ENCODE measurements at regions not wholly inside any gene's neighbourhood (a gene's known extent, or its start where the extent isn't known, plus 50 kb on each side); places are given as distances from the start of the nearest gene placed in this dataset.
"Not testable (repeated sequence)": the region's sequence is repeated elsewhere in the genome, so short reads cannot be mapped to it uniquely, and the experiment has no call there.

- no peak for DNase-seq
Measured at GRCh38 chr2:52340171-52340570, 1308.2 kb upstream of the NRXN1 start.

GRCh38 chr2:52337786-52338185 lies 1305.9 kb upstream of the NRXN1 start:
- not testable (repeated sequence) for DNase-seq

- no peak for DNase-seq
Measured at GRCh38 chr2:52336951-52337350, 1305.0 kb upstream of the NRXN1 start.

- no peak for DNase-seq
Measured at GRCh38 chr2:52335727-52336126, 1303.8 kb upstream of the NRXN1 start.

DNA sequence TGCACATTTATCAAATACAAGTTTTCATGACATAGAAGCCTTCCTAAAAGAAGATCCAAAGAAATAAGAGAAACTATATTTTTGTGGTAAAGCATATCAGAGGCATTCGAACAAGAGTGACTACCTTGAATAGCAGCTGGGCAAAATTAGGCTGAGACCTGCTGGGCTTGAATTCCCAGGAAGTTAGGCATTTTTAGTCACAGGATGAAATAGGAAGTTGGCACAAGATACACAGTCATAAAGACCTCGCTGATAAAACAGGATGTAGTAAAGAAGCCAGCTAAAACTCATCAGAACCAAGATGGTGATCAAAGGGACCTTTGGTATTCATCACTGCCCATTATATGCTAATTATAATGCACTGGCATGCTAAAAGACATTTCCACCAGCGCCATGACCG lies 1302.3 kb upstream of the NRXN1 start:
- no peak for DNase-seq

DNA sequence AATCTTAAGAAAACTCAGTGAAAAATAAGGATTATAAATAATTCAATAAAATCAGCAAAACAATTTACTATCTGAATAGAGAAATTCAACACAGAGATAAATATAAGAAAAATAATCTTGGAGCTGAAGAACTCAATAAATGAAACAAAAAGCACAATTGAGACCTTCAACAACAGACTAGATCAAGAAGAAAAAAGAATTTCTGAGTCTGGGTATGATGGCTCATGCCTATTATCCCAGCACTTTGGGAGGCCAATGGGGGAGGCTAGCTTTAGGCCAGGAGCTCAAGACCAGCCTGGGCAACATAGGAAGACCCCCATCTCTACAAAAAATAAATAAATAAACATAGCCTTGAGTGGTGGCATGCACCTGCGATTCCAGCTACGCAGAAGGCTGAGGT lies 1295.7 kb upstream of the NRXN1 start:
- no peak for DNase-seq

DNA sequence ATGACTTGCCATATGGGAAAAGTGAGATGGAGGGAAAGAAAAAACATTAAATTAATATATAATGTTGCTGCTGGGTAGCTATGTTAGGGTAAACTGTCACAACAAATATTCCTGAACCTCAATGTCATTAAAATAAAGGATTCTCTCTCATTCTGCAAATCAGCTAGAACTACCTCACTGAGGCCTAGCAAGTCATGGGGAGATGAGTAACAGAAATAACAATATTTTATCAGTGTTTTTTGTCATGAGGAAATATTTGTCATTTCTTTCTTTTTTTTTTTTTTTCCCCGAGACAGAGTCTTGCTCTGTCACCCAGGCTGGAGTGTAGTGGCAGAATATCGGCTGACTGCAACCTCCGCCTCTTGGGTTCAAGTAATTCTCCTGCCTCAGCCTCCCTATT lies 1282.3 kb upstream of the NRXN1 start:
- DNase-seq, result no peak

DNA sequence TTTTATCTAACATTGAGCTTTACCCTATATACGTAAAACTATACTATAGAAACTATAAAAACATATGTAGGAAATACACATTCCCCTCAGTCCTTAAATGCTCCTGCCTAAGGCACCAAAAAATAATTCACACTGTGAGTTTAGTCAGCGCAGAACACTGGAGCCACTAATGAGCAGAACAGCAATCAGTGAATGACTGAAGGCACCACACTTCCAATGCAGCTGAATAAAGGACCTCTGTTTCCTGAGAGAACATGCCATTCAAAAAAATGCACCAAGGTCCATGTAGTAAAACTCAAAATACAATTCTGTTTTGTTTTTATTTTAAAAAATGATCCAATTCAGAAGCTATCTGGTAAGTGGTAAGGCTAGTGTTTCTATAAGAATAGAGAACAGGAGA lies 1280.6 kb upstream of the NRXN1 start:
- DNase-seq, result no peak

GRCh38 chr2:52311862-52312261 lies 1279.9 kb upstream of the NRXN1 start:
- DNase-seq, result no peak

GRCh38 chr2:52308156-52308555 lies 1276.2 kb upstream of the NRXN1 start:
- no peak for DNase-seq

DNA sequence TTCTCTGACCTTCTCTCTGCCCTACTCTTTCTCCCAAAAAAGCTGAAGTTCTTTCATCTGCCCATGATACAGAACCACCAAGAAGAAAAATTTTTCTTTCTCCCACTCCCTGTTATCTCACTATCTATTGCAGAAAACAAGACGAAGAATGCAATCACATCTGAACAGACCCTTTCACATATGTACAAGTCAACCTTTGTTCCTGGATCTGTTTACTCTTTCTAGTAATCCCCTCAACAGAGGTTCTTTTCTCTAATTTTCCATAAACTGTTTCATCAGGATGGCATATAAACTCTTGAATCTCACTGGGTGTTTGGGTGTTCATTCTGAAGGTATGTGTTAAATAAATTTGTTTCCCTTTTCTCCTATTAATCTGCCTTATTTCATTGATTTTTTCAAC lies 1262.7 kb upstream of the NRXN1 start:
- DNase-seq, result no peak

DNA sequence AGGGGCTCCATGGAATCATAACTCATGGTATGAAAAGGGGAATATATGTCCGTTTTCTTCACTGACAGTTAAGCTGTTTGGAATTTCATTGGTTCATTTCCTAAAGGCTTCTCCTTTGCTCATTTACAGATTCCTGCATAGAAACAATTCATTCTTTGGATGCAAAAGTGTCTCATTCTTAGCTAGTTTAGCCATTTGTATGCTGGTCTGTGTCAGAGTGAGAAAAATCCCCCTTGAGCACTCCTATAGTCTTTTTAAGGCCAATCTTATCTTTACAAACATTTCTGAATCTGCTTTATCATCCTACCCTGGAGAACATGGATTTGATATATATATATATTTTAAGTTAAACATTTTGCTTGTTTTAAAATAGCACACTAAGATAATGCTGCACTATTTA lies 1260.9 kb upstream of the NRXN1 start:
- DNase-seq, result no peak

- no peak for DNase-seq
Measured at GRCh38 chr2:52289741-52290140, 1257.8 kb upstream of the NRXN1 start.

DNA sequence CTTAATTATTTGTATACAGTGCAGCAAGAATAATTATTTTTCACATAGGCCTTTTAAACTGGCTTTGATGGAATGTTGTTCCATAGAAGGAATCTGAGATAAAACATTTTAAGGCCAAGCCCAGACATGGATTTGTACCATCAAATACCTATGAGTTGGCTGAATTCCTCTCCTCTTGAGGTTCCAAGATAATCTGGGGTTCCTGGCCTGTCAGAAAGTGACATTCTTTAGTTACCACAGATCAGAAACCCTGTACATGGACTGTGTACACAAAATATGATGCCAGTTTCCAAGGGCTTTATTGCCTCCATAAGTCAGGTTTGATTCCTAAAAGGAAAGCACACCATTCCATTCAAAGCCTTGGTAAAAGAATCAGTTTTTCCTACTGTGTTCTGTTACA lies 1256.7 kb upstream of the NRXN1 start:
- no peak for DNase-seq

DNA sequence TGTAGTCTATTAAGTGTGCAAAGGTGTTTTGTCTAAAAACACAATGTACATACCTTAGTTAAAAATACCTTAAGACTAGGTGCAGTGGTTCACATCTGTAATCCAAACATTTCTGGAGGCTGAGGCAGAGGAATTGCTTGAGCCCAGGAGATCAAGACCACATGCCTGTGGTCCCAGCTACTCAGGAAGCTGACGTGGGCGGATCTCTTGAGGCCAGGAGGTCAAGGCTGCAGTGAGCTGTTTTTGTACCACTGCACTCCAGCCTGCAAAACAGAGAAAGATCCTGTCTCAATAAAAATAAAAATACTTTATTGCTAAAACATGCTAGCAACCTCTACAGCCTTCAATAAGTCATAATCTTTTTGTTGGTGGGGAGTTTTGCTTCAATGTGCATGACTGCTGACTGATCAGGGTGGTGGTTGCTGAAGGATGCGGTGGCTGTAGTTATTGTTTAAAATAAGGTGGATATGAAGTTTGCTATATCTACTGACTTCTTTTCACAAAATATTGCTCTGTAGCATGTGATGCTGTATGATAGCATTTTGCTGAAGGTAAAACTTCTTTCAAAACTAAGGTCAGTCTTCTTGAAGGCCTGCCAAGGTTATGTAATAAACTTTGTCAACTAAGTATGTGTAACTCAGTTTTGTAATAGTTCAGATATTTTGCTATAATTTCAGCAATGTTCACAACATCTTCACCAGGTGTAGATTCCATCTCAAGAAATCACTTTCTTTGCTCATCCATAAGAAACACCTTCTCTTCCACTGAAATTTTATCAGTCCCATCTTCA lies 1238.0 kb upstream of the NRXN1 start:
- DNase-seq, result no peak

GRCh38 chr2:52264911-52265310 lies 1233.0 kb upstream of the NRXN1 start:
- no peak for DNase-seq

- DNase-seq, result no peak
Measured at GRCh38 chr2:52264488-52264887, 1232.6 kb upstream of the NRXN1 start.

- DNase-seq, result no peak
Measured at GRCh38 chr2:52260904-52261303, 1229.0 kb upstream of the NRXN1 start.

GRCh38 chr2:52258967-52259366 lies 1227.0 kb upstream of the NRXN1 start:
- not testable (repeated sequence) for DNase-seq

DNA sequence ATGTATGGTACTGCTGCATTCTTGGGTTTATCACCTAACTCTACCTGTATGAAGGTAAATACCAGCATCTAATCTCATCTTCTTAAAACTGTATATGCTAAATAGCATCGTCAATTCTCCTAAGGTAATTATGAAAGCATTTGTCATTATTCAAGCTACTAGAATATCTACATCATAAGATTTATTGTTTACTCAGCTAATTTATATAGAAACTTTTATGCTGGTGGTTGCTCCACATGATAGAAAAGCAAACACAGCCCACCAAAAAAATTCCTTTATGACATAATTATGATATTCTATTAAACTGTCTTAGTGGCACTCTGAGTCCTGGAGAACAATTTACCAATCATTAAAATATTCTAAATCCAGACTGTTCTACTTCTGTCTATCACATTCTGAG lies 1226.1 kb upstream of the NRXN1 start:
- DNase-seq, result no peak

GRCh38 chr2:52253416-52253980 lies 1221.6 kb upstream of the NRXN1 start:
- DNase-seq, result no peak

DNA sequence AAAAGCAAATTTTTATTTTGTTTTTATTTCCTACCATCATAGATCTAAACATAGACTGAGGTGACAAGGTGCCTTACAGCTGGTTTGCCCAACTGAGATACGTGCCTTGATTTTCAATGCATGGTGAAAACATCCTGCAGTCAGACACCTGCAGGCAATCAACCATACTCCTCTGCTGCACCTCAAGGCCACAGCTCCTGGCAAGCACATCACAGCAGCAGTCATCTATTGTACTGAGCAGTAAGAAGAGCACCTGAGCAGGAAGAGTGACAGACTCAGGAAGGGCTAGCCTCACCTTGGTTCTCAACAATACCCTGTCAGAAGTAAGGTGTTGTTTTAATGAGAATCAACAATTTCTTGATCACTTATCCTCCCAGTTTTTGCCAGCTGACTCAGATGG lies 1206.8 kb upstream of the NRXN1 start:
- no peak for DNase-seq

GRCh38 chr2:52222128-52222527 lies 1190.2 kb upstream of the NRXN1 start:
- DNase-seq, result no peak

DNA sequence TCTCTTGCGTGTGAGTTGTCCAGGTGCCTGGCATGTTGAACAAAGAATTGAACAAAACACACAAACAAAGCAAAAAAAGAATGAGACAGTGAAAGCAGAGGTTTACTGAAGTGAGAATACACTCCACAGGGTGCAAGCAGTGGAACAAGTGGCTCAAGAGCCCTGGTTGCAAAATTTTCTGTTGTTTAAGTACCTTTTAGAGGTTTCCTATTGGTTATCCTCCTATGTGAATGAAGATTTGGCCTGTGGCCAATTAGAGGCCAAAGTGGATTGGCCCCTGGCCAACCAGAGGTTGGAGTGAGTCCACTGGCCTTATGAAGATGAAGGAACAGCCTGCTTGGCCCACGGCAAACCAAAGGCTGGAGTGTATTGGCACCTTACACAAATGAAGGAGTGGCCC lies 1188.5 kb upstream of the NRXN1 start:
- no peak for DNase-seq

GRCh38 chr2:52210611-52211010 lies 1178.7 kb upstream of the NRXN1 start:
- DNase-seq, result no peak

Measured in activated naive CD4-positive, alpha-beta T cell treated with Interleukin-2 at 50 U/mL for 16 hours (primary cell).